Transverse colon (tissue), 4 donors: ENCODE measurements at regions not wholly inside any gene's neighbourhood (a gene's known extent, or its start where the extent isn't known, plus 50 kb on each side); places are given as distances from the start of the nearest gene placed in this dataset.

ENCODE experiments used
- DNase-seq: peaks from one replicate; pipeline ENCODE4 v3.0.0-alpha.2; 2019
- H3K27ac ChIP-seq, 4 donors: fragments of 200-600 bp; sonication (generic); 2 replicates each; pipeline ENCODE4 v1.5.1; 2016 to 2018; ENCODE audit warnings: inconsistent platforms in 4 of 4
- H3K27me3 ChIP-seq: fragments of 200-600 bp; sonication (generic); 2 replicates; pipeline ENCODE4 v1.5.1; 2017; ENCODE audit warnings: inconsistent platforms
- H3K36me3 ChIP-seq, 4 donors: fragments of 200-600 bp; sonication (generic); 2 replicates each; pipeline ENCODE4 v1.5.1; 2017 to 2019; ENCODE audit warnings: inconsistent platforms in 4 of 4
- H3K4me1 ChIP-seq, 4 donors: fragments of 200-600 bp; sonication (generic); 2 replicates each; pipeline ENCODE4 v1.5.1; 2017 to 2020; ENCODE audit warnings: inconsistent platforms in 4 of 4
- H3K4me3 ChIP-seq, 4 donors: fragments of 200-600 bp; sonication (generic); 1 replicate in 1 of 4; 2 replicates in 3 of 4; pipeline versions ENCODE4 v1.5.1 to v1.6.1; 2017 to 2019; ENCODE audit warnings: inconsistent platforms in 4 of 4
- H3K9me3 ChIP-seq, 2 donors: fragments of 200-600 bp; sonication (generic); 2 replicates each; pipeline ENCODE4 v1.5.1; 2017 to 2019; ENCODE audit warnings: inconsistent platforms in 2 of 2
- EP300 ChIP-seq: sonication (generic); formaldehyde crosslinking; IDR thresholded peaks from one replicate; pipeline ENCODE4 v1.6.1; 2017; ENCODE audit warnings: antibody characterized with exemption, low read depth
- POLR2A ChIP-seq: fragments of 450-650 bp; IDR thresholded peaks from one replicate; pipeline ENCODE4 v1.6.1; 2016; ENCODE audit warnings: antibody characterized with exemption, mild to moderate bottlenecking, moderate library complexity
- POLR2AphosphoS5 ChIP-seq, 3 donors: sonication (generic); formaldehyde crosslinking; IDR thresholded peaks; one replicate each; pipeline ENCODE4 v1.6.1; 2016; ENCODE audit warnings: antibody characterized with exemption in 3 of 3
- WGBS, 2 donors: methylation state at CpG; one replicate each; pipeline ENCODE4 v1.1.5; 2018; ENCODE audit warnings: low coverage in 1 of 2; 5-methylcytosine and 5-hydroxymethylcytosine counted together
- in situ Hi-C, 4 donors: fragments of 200-750 bp; cut with MboI; loops; one replicate each; pipeline versions ENCODE4 v1.15.0 to v1.15.1; 2017; ENCODE audit warnings: low sequenced_read_pairs in 3 of 4, low pct_ligation_motif_present in 1 of 4, low pct_unique_long_range_greater_than_20kb in 1 of 4
- intact Hi-C: fragments of 100-400 bp; cut with DNase I; formaldehyde crosslinking; loops from one replicate; pipeline ENCODE4 v1.15.1; 2023; ENCODE audit warnings: low total_unique reads
- TF ChIP-seq, protein P1 (sequence below), 5 experiments: fragments of 200-600 bp in 3 of 5; fragments of 450-650 bp in 2 of 5; sonication (generic) in 3 of 5; IDR thresholded peaks; 1 replicate in 2 of 5; 2 replicates in 3 of 5; pipeline ENCODE4 v1.5.1; 2016 to 2017; ENCODE audit warnings: antibody characterized with exemption in 5 of 5, inconsistent platforms in 3 of 5, mild to moderate bottlenecking in 2 of 5, moderate library complexity in 1 of 5

DNA sequence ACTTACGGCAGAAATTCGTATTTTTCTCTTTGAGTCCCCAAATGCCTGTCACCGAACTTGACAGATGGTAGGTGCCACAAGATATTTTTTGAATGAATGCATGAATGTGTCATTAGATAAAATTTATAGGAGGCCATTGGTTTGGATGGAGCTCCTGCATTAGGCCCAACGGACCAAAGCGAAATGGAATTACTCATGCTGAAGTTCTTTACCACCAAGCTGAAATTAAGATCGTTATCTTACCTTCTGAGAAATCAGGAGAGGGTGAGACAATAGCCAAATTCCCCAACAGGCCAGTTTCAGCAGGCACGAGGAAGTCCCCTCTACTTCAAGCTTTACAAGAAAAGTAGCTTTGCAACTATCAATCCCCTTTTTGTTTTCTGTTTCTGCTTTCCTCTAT, 452.5 kb upstream of the ARGLU1 start:
- Histone ChIP-seq H3K27ac (no peak overlapping the region), H3K36me3 (no peaks in the 10 kb centered on the region), H3K4me1 (no peaks in the 10 kb centered on the region), H3K4me3 (no peak overlapping the region), H3K9me3 (no peaks in the 10 kb centered on the region), H3K27me3 (no peaks in the 10 kb centered on the region)
- 80 to 94% methylated on average over 7 of the region's 7 CpGs for WGBS, 2 donors
- in situ Hi-C loops = no loop called here
- TF ChIP-seq EP300 (no peak), POLR2A (no peak), POLR2AphosphoS5 (IDR thresholded peaks at IDR 0.05) (no peak)
- TF ChIP-seq, protein P1, sequence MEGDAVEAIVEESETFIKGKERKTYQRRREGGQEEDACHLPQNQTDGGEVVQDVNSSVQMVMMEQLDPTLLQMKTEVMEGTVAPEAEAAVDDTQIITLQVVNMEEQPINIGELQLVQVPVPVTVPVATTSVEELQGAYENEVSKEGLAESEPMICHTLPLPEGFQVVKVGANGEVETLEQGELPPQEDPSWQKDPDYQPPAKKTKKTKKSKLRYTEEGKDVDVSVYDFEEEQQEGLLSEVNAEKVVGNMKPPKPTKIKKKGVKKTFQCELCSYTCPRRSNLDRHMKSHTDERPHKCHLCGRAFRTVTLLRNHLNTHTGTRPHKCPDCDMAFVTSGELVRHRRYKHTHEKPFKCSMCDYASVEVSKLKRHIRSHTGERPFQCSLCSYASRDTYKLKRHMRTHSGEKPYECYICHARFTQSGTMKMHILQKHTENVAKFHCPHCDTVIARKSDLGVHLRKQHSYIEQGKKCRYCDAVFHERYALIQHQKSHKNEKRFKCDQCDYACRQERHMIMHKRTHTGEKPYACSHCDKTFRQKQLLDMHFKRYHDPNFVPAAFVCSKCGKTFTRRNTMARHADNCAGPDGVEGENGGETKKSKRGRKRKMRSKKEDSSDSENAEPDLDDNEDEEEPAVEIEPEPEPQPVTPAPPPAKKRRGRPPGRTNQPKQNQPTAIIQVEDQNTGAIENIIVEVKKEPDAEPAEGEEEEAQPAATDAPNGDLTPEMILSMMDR (IDR thresholded peaks at IDR 0.05) = no peak
- intact Hi-C loops = no loop called here
- DNase-seq = no peak

DNA sequence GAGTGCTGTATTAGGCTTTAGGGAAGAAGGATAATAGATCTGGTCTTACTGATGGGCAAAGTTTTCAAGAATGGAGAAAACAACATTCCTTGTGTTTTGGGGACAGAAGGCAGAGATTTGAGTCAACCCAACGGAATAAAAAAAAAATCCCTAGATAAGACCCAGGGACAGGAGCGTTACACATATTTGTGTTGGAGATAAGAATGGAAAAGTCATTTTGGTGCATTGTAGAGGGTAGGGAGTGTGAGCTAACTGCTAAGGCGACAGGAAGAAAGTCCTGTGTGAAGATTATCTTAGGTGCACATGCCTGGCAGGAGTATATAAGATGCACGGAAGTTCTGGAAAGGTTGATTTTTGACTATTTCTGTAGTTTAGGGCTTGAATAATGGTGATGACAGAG, 450.3 kb upstream of the ARGLU1 start:
- H3K27me3 ChIP-seq = no peaks in the 10 kb centered on the region
- TF ChIP-seq POLR2A (no peak), EP300 (no peak), POLR2AphosphoS5 (IDR thresholded peaks at IDR 0.05) (no peak)
- TF ChIP-seq, protein P1 (IDR thresholded peaks at IDR 0.05) = no peak
- 75 to 79% methylated on average over 3 to 4 of the region's 4 CpGs for WGBS, 2 donors
- H3K36me3 ChIP-seq = no peaks in the 10 kb centered on the region
- no peaks in the 10 kb centered on the region for H3K4me1 ChIP-seq
- no peak for DNase-seq
- no peaks in the 10 kb centered on the region for H3K9me3 ChIP-seq
- in situ Hi-C loops = no loop called here
- no peak overlapping the region for H3K27ac ChIP-seq
- no peak overlapping the region for H3K4me3 ChIP-seq
- intact Hi-C loops = no loop called here

DNA sequence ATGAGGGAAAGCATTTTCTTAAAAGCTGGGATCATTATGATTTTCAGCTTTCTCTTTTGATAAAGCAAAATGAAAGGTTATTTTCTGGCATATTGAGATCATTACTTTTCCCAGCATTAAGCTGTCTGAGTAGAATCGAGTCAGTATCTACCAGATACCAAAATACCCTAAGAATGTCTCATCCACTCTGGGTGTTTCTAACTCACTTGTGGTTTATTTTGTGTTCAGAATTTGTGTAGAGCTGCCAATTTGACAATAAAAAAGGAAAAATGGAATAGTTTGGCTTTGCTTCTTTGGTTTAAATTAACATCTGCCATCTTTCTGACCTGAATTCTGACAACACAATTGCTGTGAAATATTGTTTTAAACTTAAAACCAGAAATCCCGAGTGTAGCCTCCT, 438.7 kb upstream of the ARGLU1 start:
- no peak overlapping the region for H3K27ac ChIP-seq
- in situ Hi-C loops = no loop called here
- no peaks in the 10 kb centered on the region for H3K4me1 ChIP-seq
- H3K27me3 ChIP-seq = no peaks in the 10 kb centered on the region
- WGBS, 2 donors = 77% methylated on average over 2 of the region's 2 CpGs
- no peaks in the 10 kb centered on the region for H3K36me3 ChIP-seq
- no peak overlapping the region for H3K4me3 ChIP-seq
- TF ChIP-seq, protein P1 (IDR thresholded peaks at IDR 0.05) = no peak
- TF ChIP-seq EP300 (no peak), POLR2AphosphoS5 (IDR thresholded peaks at IDR 0.05) (no peak), POLR2A (no peak)
- no peaks in the 10 kb centered on the region for H3K9me3 ChIP-seq
- intact Hi-C loops = no loop called here
- no peak for DNase-seq

DNA sequence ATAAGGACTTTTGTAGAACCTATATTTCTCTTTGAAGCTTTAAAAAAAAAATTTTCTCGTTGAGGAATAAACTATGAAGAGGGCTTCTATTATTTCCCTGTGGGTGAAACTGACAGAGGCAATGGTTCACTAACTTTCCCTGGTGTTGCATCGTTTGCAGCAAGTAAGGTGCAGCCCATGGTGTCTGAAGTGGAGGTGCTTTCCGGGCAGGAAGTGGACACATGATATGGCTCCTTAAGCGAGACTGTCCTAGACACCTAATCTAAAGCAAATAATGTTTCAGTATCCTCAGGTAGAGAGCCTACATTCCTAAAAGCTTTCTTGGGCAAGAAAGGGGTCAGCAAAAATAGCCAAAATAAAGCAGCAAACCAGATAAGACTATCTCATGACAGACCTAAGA, 437.6 kb upstream of the ARGLU1 start:
- in situ Hi-C loops = no loop called here

More for the DNA sequence above, 437.6 kb upstream of the ARGLU1 start:
- Histone ChIP-seq H3K27me3 (no peaks in the 10 kb centered on the region), H3K9me3 (no peaks in the 10 kb centered on the region), H3K27ac (no peak overlapping the region), H3K4me1 (no peaks in the 10 kb centered on the region), H3K4me3 (no peak overlapping the region), H3K36me3 (no peaks in the 10 kb centered on the region)
- no peak for TF ChIP-seq POLR2AphosphoS5 (IDR thresholded peaks at IDR 0.05)
- TF ChIP-seq, protein P1 (IDR thresholded peaks at IDR 0.05) = no peak
- TF ChIP-seq EP300 = no peak
- TF ChIP-seq POLR2A = no peak
- DNase-seq = no peak
- intact Hi-C loops = no loop called here
- 11 to 74% methylated on average over 1 to 4 of the region's 4 CpGs for WGBS, 2 donors
